ENCODE measurements at regions not wholly inside any gene's neighbourhood (a gene's known extent, or its start where the extent isn't known, plus 50 kb on each side); places are given as distances from the start of the nearest gene placed in this dataset.

DNA sequence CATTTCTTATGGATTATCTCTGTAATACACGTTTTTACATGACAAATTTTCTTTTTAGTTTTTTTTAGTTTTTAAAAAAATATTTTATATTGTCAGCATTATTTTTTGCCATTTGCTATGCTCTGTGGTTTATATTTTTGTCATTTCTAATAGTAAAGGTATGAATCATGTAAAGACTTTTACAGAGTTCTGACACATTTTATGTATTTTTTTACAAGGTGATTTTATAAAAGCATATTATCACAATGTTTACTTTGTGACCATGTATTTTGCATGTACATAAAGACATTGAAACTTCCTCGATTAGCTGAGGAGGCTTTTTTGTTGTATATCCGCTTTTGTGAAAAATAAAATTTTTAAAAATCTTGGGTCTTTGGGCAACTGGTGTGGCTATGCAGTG lies 1705.1 kb downstream of the PCDH7 start:
- no peak for TF ChIP-seq POLR2A (IDR thresholded peaks at IDR 0.05; ENCODE audit: low read depth)
- TF ChIP-seq, protein P1, sequence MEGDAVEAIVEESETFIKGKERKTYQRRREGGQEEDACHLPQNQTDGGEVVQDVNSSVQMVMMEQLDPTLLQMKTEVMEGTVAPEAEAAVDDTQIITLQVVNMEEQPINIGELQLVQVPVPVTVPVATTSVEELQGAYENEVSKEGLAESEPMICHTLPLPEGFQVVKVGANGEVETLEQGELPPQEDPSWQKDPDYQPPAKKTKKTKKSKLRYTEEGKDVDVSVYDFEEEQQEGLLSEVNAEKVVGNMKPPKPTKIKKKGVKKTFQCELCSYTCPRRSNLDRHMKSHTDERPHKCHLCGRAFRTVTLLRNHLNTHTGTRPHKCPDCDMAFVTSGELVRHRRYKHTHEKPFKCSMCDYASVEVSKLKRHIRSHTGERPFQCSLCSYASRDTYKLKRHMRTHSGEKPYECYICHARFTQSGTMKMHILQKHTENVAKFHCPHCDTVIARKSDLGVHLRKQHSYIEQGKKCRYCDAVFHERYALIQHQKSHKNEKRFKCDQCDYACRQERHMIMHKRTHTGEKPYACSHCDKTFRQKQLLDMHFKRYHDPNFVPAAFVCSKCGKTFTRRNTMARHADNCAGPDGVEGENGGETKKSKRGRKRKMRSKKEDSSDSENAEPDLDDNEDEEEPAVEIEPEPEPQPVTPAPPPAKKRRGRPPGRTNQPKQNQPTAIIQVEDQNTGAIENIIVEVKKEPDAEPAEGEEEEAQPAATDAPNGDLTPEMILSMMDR (IDR thresholded peaks at IDR 0.05), result no peak
- no peak for TF ChIP-seq POLR2AphosphoS5 (IDR thresholded peaks at IDR 0.05)
- no peak for TF ChIP-seq EP300 (IDR thresholded peaks at IDR 0.05)
